NCI-H345 treated with DMSO at 0.1 percent for 48 hours (cell line): ENCODE measurements at regions not wholly inside any gene's neighbourhood (a gene's known extent, or its start where the extent isn't known, plus 50 kb on each side); places are given as distances from the start of the nearest gene placed in this dataset.
A peak's percentile ranks its signal among the peaks of the same experiment; 100 is the strongest.

ENCODE experiments used
- DNase-seq: peaks from one replicate; lab custom pipeline; 2025; ENCODE audit not compliant: unreplicated experiment; lab: John Stamatoyannopoulos, UW

GRCh38 chr3:137201066-137201465, 243.3 kb downstream of the IL20RB start:
- no peak for DNase-seq

GRCh38 chr3:137202941-137203340, 245.2 kb downstream of the IL20RB start:
- no peak for DNase-seq

- DNase-seq = no peak
These were observed 246.6 kb downstream of the IL20RB start for GRCh38 chr3:137204409-137204808.

GRCh38 chr3:137205394-137206045, 247.7 kb downstream of the IL20RB start:
- DNase-seq = no peak

GRCh38 chr3:137207616-137208015, 249.8 kb downstream of the IL20RB start:
- DNase-seq = no peak

GRCh38 chr3:137217733-137218132, 259.9 kb downstream of the IL20RB start:
- DNase-seq = no peak

- no peak for DNase-seq
These were observed 262.1 kb downstream of the IL20RB start for GRCh38 chr3:137219801-137220445.

- DNase-seq = peak; percentile 52
These were observed 265.0 kb downstream of the IL20RB start for GRCh38 chr3:137222736-137223225.

- no peak for DNase-seq
These were observed 266.7 kb downstream of the IL20RB start for GRCh38 chr3:137224464-137224863.

- no peak for DNase-seq
These were observed 285.1 kb downstream of the IL20RB start for GRCh38 chr3:137242836-137243400.

- DNase-seq = no peak
These were observed 288.7 kb downstream of the IL20RB start for GRCh38 chr3:137246491-137246890.

- DNase-seq = no peak
These were observed 291.6 kb downstream of the IL20RB start for GRCh38 chr3:137249311-137249940.

- DNase-seq = no peak
These were observed 301.3 kb downstream of the IL20RB start for GRCh38 chr3:137259089-137259488.

GRCh38 chr3:137259701-137260100, 301.9 kb downstream of the IL20RB start:
- DNase-seq = no peak

- peak; percentile 77 for DNase-seq
These were observed 306.5 kb downstream of the IL20RB start for GRCh38 chr3:137264071-137264820.

GRCh38 chr3:137264843-137265330, 307.1 kb downstream of the IL20RB start:
- no peak for DNase-seq

GRCh38 chr3:137282871-137283270, 325.1 kb downstream of the IL20RB start:
- DNase-seq = no peak

- DNase-seq = no peak
These were observed 328.1 kb downstream of the IL20RB start for GRCh38 chr3:137285924-137286323.

GRCh38 chr3:137293086-137293485, 335.3 kb downstream of the IL20RB start:
- no peak for DNase-seq

- no peak for DNase-seq
These were observed 336.4 kb downstream of the IL20RB start for GRCh38 chr3:137294139-137294538.

GRCh38 chr3:137294839-137295238, 337.1 kb downstream of the IL20RB start:
- no peak for DNase-seq
